K562 (cell line): ENCODE measurements at regions not wholly inside any gene's neighbourhood (a gene's known extent, or its start where the extent isn't known, plus 50 kb on each side); places are given as distances from the start of the nearest gene placed in this dataset.

Source experiments
- ATAC-seq: fragments of 200-7000 bp; cut with Tn5 transposase; 3 replicates; pipeline ENCODE4 v1.9.1; 2020; ENCODE audit warnings: moderate library complexity
- BruUV-seq: library from RNA; stranded (reverse); fragments of 400-500 nt; replicated peaks from 2 replicates; lab custom pipeline; 2021; lab: Mats Ljungman, UMichigan
- CTCF ChIA-PET: fragments of 300-600 bp; formaldehyde crosslinking; extraction: SDS; loops from one replicate; lab custom pipeline; 2021; ENCODE audit warnings: low intra/inter-chr PET ratio; lab: Yijun Ruan, JAX
- POLR2A ChIA-PET: fragments of 300-600, 350-650 bp; sonication (Branson Sonifier 250); formaldehyde crosslinking; extraction: SDS; loops from one replicate; lab custom pipeline; 2021; ENCODE audit warnings: antibody characterized with exemption, inconsistent platforms; lab: Yijun Ruan, JAX
- DNase-seq, 4 experiments: peaks; one replicate each; pipeline versions ENCODE4 v3.0.0 to v3.0.0-alpha.2; 2011 to 2018; ENCODE audit warnings: low spot score in 3 of 4, mixed read lengths in 3 of 4; ENCODE audit errors: extremely low read depth in 1 of 4
- FAIRE-seq: peaks from 2 replicates; lab custom pipeline; 2011; peaks lifted over from hg19 to GRCh38; lab: Jason Lieb, UNC
- H2AFZ ChIP-seq: 2 replicates; pipeline ENCODE4 v1.6.0; 2011; ENCODE audit warnings: low read depth, low read length, control low read depth, inconsistent platforms
- H3K27ac ChIP-seq: fragments of 200-600 bp; 3 replicates; pipeline ENCODE4 v1.8.0; 2011; ENCODE audit warnings: low read depth, mild to moderate bottlenecking, control low read depth, inconsistent platforms, low read length, moderate library complexity, mixed read lengths; ENCODE audit errors: extremely low read depth
- H3K27me3 ChIP-seq, 2 experiments: fragments of 300-600 bp in 1 of 2; 2 replicates in 1 of 2; 3 replicates in 1 of 2; pipeline versions ENCODE4 v1.6.0 to v1.8.0; 2011; ENCODE audit warnings: inconsistent platforms in 2 of 2, low read length in 2 of 2, mild to moderate bottlenecking in 1 of 2, mixed read lengths in 1 of 2, moderate library complexity in 1 of 2; ENCODE audit not compliant: control insufficient read depth in 2 of 2, insufficient read depth in 2 of 2
- H3K36me3 ChIP-seq: fragments of 300-600 bp; 3 replicates; pipeline ENCODE4 v1.8.0; 2011; ENCODE audit warnings: mild to moderate bottlenecking, low read length, inconsistent platforms; ENCODE audit not compliant: control insufficient read depth, insufficient read depth
- H3K4me1 ChIP-seq, 2 experiments: fragments of 200-600 bp in 1 of 2; replicated peaks in 1 of 2; 2 replicates in 1 of 2; 3 replicates in 1 of 2; pipeline versions ENCODE4 v1.5.1 to v1.8.0; 2011; ENCODE audit warnings: inconsistent platforms in 2 of 2, low read length in 2 of 2, mild to moderate bottlenecking in 1 of 2, mixed read lengths in 1 of 2, moderate library complexity in 1 of 2; ENCODE audit not compliant: control insufficient read depth in 2 of 2, insufficient read depth in 2 of 2
- H3K4me2 ChIP-seq: 2 replicates; pipeline ENCODE4 v1.6.1; 2011; ENCODE audit warnings: low read length, control low read depth, inconsistent platforms, mixed read lengths; ENCODE audit not compliant: insufficient read depth
- H3K4me3 ChIP-seq: fragments of 200-600 bp; sonication (generic), shearing (Covaris generic); 2 replicates; pipeline ENCODE4 v1.5.1; 2016; ENCODE audit warnings: control low read depth, inconsistent platforms
- H3K79me2 ChIP-seq: fragments of 200-600 bp; 3 replicates; pipeline ENCODE4 v1.8.0; 2011; ENCODE audit warnings: low read length, inconsistent platforms; ENCODE audit not compliant: control insufficient read depth, insufficient read depth
- H3K9ac ChIP-seq, 2 experiments: 2 replicates each; pipeline versions ENCODE4 v1.6.0 to v1.6.1; 2011; ENCODE audit warnings: low read depth in 2 of 2, low read length in 2 of 2, control low read depth in 1 of 2, inconsistent platforms in 1 of 2, mild to moderate bottlenecking in 1 of 2, mixed read lengths in 1 of 2; ENCODE audit not compliant: insufficient read depth in 1 of 2
- H3K9me1 ChIP-seq: one replicate; pipeline ENCODE4 v1.6.0; 2011; ENCODE audit warnings: inconsistent platforms, mild to moderate bottlenecking, low read length, moderate library complexity; ENCODE audit not compliant: control insufficient read depth, insufficient read depth
- H3K9me3 ChIP-seq: replicated peaks from 2 replicates; pipeline ENCODE4 v1.5.1; 2011; ENCODE audit warnings: low read depth, low read length, inconsistent platforms; ENCODE audit not compliant: control insufficient read depth, insufficient read depth
- H4K20me1 ChIP-seq: replicated peaks from 2 replicates; pipeline ENCODE4 v1.6.1; 2011; ENCODE audit warnings: low read length, inconsistent platforms, mixed read lengths; ENCODE audit not compliant: control insufficient read depth, insufficient read depth
- CBFA2T2 ChIP-seq: fragments of 450-650 bp; conservative IDR thresholded peaks from 2 replicates; pipeline ENCODE4 v1.6.1; 2017; ENCODE audit warnings: mild to moderate bottlenecking
- CBFA2T3 ChIP-seq: fragments of 450-650 bp; IDR thresholded peaks from 2 replicates; pipeline ENCODE4 v1.6.1; 2017
- WGBS: fragments of 100-300 bp; shearing (Covaris generic); methylation state at CpG from one replicate; pipeline ENCODE4 v1.1.6; 2016; ENCODE audit warnings: low coverage, mixed read lengths; ENCODE audit not compliant: insufficient coverage; ENCODE audit errors: missing lambda C conversion rate; 5-methylcytosine and 5-hydroxymethylcytosine counted together
- in situ Hi-C: fragments of 300-500 bp; cut with MboI; formaldehyde crosslinking; loops from 4 replicates; pipeline ENCODE4 v1.15.0; 2018; ENCODE audit warnings: inconsistent platforms, mixed read lengths
- intact Hi-C: fragments of 100-400 bp; cut with micrococcal nuclease; formaldehyde crosslinking; loops from 2 replicates; pipeline ENCODE4 v1.14.2; 2022
- TF ChIP-seq, protein P1 (sequence below): sonication (generic); formaldehyde crosslinking; IDR thresholded peaks from 2 replicates; pipeline ENCODE4 v1.8.0; 2022; ENCODE audit warnings: mild to moderate bottlenecking, missing genetic modification reagents

DNA sequence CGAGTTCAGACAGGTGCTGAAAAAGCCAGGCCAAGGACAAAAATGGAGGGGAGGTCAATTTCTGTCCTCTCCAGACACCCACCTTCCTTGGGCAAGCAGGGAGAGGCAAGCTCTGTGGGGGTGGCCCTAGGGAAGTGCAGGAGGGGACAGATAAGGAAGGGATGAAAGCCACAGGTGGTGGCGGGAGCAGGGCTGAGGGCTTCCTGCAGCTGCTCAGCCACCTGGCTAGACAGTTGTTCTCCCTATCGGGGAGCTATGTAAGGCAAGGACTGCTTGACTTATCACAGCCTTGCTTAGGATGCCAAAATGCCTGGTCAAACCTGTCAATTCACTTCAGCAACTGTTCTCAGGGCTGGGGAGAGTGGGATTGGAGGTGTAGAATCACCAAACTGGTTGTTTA is 266.1 kb downstream of the ZSWIM6 start:
- Histone ChIP-seq H3K9ac (no peak overlapping the region), H2AFZ (no peak overlapping the region), H3K4me3 (no peak overlapping the region), H3K79me2 (no peaks in the 10 kb centered on the region), H3K27ac (no peak overlapping the region), H3K36me3 (no peaks in the 10 kb centered on the region), H3K4me2 (no peak overlapping the region), H3K9me1 (no peaks in the 10 kb centered on the region), H4K20me1 (no peaks in the 10 kb centered on the region; the same call in 1 of the 2 replicates), H3K4me1 (no peaks in the 10 kb centered on the region), H3K9me3 (no peaks in the 10 kb centered on the region), H3K27me3 (peaks cover 0 to 15% of the 10 kb centered on the region in 2 experiments; a peak in 3 of 5 replicates)
- TF ChIP-seq CBFA2T3 (peak; percentile 51), CBFA2T2 (peak; percentile 41)
- TF ChIP-seq, protein P1, sequence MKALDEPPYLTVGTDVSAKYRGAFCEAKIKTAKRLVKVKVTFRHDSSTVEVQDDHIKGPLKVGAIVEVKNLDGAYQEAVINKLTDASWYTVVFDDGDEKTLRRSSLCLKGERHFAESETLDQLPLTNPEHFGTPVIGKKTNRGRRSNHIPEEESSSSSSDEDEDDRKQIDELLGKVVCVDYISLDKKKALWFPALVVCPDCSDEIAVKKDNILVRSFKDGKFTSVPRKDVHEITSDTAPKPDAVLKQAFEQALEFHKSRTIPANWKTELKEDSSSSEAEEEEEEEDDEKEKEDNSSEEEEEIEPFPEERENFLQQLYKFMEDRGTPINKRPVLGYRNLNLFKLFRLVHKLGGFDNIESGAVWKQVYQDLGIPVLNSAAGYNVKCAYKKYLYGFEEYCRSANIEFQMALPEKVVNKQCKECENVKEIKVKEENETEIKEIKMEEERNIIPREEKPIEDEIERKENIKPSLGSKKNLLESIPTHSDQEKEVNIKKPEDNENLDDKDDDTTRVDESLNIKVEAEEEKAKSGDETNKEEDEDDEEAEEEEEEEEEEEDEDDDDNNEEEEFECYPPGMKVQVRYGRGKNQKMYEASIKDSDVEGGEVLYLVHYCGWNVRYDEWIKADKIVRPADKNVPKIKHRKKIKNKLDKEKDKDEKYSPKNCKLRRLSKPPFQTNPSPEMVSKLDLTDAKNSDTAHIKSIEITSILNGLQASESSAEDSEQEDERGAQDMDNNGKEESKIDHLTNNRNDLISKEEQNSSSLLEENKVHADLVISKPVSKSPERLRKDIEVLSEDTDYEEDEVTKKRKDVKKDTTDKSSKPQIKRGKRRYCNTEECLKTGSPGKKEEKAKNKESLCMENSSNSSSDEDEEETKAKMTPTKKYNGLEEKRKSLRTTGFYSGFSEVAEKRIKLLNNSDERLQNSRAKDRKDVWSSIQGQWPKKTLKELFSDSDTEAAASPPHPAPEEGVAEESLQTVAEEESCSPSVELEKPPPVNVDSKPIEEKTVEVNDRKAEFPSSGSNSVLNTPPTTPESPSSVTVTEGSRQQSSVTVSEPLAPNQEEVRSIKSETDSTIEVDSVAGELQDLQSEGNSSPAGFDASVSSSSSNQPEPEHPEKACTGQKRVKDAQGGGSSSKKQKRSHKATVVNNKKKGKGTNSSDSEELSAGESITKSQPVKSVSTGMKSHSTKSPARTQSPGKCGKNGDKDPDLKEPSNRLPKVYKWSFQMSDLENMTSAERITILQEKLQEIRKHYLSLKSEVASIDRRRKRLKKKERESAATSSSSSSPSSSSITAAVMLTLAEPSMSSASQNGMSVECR (CRISPR knock-in tag) = no peak
- CTCF ChIA-PET = no interaction called here
- WGBS = 6% methylated on average over 3 of the region's 3 CpGs
- in situ Hi-C loops (no loop called here), intact Hi-C loops (no loop called here)
- POLR2A ChIA-PET = no interaction called here
- FAIRE-seq (no peak), ATAC-seq (no peak), DNase-seq (no peak)
- no TSS peak for BruUV-seq
